Activated naive CD8-positive, alpha-beta T cell treated with anti-CD3 and anti-CD28 coated beads for 36 hours (primary cell): ENCODE measurements at regions not wholly inside any gene's neighbourhood (a gene's known extent, or its start where the extent isn't known, plus 50 kb on each side); places are given as distances from the start of the nearest gene placed in this dataset.

Experiments used
- DNase-seq: peaks from one replicate; pipeline ENCODE4 v3.0.0; 2021
- H3K27ac Mint-ChIP-seq: one replicate; pipeline ENCODE4 v1.8.0; 2022; ENCODE audit warnings: mild to moderate bottlenecking, moderate library complexity, mixed read lengths
- H3K27me3 Mint-ChIP-seq: one replicate; pipeline ENCODE4 v1.8.0; 2022; ENCODE audit warnings: mild to moderate bottlenecking, mixed read lengths
- H3K36me3 Mint-ChIP-seq: one replicate; pipeline ENCODE4 v1.8.0; 2021; ENCODE audit warnings: mild to moderate bottlenecking, mixed read lengths
- H3K4me1 Mint-ChIP-seq: one replicate; pipeline ENCODE4 v1.8.0; 2021; ENCODE audit warnings: mixed read lengths
- H3K4me3 Mint-ChIP-seq: one replicate; pipeline ENCODE4 v1.8.0; 2022; ENCODE audit warnings: mild to moderate bottlenecking, moderate library complexity, mixed read lengths
- H3K9me3 Mint-ChIP-seq: one replicate; pipeline ENCODE4 v1.8.0; 2022; ENCODE audit warnings: mixed read lengths

DNA sequence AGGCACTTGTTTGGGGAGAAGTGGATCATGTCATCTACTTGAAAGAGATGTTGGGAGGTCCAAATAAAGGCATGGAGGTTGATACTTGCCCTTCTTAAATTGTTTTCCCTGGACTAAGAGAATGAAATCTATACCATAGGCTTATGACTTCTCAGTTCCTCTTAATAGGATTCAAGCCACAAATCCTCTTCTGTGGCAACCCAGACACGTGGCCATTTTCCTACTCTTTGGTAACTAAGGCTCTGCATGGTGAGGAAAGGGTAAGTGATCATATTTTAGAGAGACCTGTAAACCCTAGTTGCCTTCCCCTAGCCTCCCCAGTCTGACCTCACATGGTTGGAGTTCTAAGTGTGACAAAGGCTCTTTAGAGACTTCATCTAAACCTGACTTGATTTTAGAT, 72.9 kb upstream of the CD44 start:
- peaks cover 28% of the 10 kb centered on the region for H3K9me3 Mint-ChIP-seq
- H3K36me3 Mint-ChIP-seq = peaks cover 32% of the 10 kb centered on the region
- no peak for DNase-seq
- H3K27me3 Mint-ChIP-seq = no peaks in the 10 kb centered on the region
- H3K4me1 Mint-ChIP-seq = peaks cover 34% of the 10 kb centered on the region
- peak overlapping the region; percentile 43 for H3K27ac Mint-ChIP-seq
- H3K4me3 Mint-ChIP-seq = no peak overlapping the region

DNA sequence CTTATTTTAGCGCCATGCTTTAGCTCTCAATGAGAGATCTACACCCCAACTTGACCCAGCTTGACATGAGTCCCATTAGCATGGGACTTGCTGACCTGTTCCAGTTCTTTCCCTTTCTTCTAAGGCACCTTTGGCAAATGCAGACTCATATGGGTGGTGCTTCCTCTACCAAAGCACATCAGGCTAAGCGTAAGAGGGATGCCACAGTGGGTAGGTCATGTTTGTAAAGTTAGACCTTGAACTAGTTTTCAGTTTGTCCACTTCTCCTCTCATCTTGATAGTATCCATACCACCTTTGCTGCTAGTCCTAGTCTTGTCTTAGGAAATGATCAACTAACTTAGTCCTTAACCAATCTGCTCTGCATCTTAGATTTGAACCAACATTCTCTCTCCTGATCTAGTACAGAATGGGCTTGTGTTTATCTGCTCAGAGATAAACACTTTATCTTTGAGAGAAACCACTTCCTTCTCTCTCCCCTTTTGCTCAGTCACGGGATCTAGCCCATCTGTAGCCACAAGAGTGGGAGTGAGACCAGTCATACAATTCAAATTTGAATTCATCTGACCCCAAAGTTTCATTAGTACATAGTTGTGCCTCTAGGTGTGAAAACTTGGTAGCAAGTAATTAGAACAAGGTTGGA, 72.1 kb upstream of the CD44 start:
- Mint-ChIP-seq H3K4me1 (peaks cover 32% of the 10 kb centered on the region), H3K27ac (peak overlapping the region; percentile 43), H3K27me3 (no peaks in the 10 kb centered on the region), H3K9me3 (peaks cover 29% of the 10 kb centered on the region), H3K36me3 (peaks cover 32% of the 10 kb centered on the region), H3K4me3 (no peak overlapping the region)
- peak; percentile 46 for DNase-seq

DNA sequence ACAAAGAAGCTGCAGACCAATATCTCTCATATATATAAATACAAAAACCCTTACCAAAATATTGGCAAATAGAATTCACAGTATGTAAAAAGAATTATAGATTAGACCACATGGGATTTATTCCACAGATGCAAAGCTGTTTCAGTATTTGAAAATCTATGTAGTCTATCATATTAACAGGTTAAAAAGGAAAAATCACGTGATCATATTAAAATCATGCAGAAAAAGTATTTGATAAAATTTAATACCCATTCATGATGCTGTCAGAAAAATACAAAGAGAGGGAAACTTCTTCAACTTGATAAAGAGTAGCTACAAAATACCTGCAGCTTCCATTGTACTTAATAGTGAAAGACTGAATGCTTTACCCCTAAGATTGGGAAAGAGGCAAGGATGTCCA, 67.2 kb upstream of the CD44 start:
- Mint-ChIP-seq H3K27me3 (no peaks in the 10 kb centered on the region), H3K4me3 (no peak overlapping the region), H3K4me1 (peaks cover 43% of the 10 kb centered on the region), H3K27ac (no peak overlapping the region), H3K9me3 (peaks cover 34% of the 10 kb centered on the region), H3K36me3 (peaks cover 42% of the 10 kb centered on the region)
- DNase-seq = no peak

GRCh38 chr11:35073691-35074419, 65.1 kb upstream of the CD44 start:
- no peaks in the 10 kb centered on the region for H3K27me3 Mint-ChIP-seq
- H3K27ac Mint-ChIP-seq = peak overlapping the region; percentile 76
- H3K4me1 Mint-ChIP-seq = peaks cover 51% of the 10 kb centered on the region
- DNase-seq = peak; percentile 25
- H3K4me3 Mint-ChIP-seq = no peak overlapping the region
- H3K9me3 Mint-ChIP-seq = peaks cover 34% of the 10 kb centered on the region
- H3K36me3 Mint-ChIP-seq = peaks cover 38% of the 10 kb centered on the region

DNA sequence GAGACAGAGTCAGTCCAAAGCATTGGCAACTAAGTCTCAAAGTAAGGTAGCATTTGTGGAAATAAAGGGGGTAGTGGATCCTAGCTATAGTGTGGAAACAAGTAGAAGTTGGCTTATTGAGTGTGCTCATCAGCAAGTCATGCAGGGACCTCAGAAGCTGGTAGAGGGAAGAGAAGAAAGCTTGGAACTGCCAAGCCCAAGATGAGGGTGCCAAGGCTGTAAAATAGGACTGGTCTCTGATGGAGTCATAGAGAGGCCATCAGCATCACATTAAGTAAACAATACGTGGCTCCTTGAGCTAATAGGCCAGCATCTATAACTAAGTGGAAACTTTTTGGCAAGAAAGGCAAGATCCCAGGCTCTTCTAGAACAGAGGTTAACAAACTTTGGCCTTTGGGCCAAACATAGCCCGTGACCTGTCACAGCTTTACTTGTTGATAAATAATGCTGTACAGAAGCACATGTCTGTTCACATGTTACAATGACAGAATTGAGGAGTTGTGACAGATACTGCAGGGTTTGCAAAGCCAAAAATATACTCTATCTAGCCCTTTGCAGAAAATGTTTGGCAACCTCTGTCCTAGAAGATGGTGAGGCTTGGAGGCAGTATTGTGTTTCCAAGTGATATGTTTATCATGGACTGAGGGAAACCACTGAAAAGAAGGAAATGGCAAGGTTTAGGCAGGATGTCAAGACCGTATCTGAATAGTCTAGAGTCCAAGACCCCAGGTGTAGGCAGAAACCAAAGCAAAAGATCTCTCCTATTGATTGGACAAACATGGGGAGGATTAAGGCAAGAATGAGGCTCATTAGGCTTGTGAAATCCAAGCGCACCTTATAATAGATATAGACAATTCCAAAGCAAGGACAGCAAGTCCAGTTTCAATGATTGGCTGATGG, 62.5 kb upstream of the CD44 start:
- Mint-ChIP-seq H3K9me3 (peaks cover 24% of the 10 kb centered on the region), H3K36me3 (peaks cover 33% of the 10 kb centered on the region), H3K27ac (peak overlapping the region; percentile 64), H3K4me3 (no peak overlapping the region), H3K4me1 (peaks cover 67% of the 10 kb centered on the region), H3K27me3 (no peaks in the 10 kb centered on the region)
- DNase-seq = no peak

DNA sequence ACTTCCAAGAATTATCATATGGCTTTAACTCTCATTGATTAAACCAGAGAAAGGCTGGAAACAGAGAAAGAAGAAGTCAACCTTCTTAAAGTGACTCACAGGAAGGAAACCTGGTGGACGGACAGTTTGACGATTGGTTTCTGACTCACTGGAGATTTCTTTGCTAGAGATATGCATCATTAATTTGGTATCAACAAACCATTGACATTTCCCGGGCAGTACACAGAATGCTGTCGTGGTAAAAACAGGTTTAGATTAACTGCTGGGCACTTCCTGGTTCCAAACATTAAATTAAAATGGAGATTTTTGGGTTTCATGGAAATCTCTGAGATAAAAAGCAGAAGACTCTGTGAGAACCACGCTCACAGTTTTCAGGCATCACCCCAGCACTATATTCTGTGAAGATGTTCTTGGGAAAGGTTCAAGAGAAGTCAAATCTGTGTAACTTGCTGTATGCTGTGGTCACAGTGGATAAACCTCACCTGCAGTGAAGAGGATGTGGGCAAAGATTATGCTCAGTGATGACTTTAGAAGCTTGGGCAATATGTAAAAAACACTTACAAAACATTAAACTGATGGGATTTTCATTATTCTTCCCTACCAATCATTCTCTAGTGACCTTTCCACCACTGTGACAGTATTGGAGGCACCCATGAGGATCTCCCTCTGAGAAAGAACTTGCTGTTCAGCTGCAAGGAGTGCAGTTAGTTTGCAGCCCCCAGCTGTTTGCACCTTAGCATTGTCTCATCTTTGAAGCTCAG, 61.1 kb upstream of the CD44 start:
- Mint-ChIP-seq H3K36me3 (peaks cover 32% of the 10 kb centered on the region), H3K27ac (peak overlapping the region; percentile 96), H3K4me3 (peak overlapping the region; percentile 52), H3K4me1 (peaks cover 70% of the 10 kb centered on the region), H3K27me3 (no peaks in the 10 kb centered on the region), H3K9me3 (peaks cover 25% of the 10 kb centered on the region)
- peak; percentile 46 for DNase-seq

DNA sequence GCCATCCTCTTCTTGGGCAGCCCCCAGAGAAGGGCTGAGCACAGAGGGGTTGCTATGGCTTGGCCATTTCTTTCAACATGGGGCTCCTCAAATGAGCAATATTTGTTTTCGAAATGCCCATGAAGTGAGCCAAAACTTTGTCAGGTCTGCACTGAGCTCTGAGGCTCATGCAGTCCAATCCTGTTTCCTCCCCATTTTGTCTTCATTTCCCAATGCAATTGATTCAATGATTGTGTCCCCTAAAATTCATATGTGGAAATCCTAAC, 60.6 kb upstream of the CD44 start:
- Mint-ChIP-seq H3K4me1 (peaks cover 73% of the 10 kb centered on the region), H3K27me3 (no peaks in the 10 kb centered on the region), H3K27ac (peak overlapping the region; percentile 96), H3K36me3 (peaks cover 32% of the 10 kb centered on the region), H3K9me3 (peaks cover 25% of the 10 kb centered on the region), H3K4me3 (no peak overlapping the region)
- no peak for DNase-seq

DNA sequence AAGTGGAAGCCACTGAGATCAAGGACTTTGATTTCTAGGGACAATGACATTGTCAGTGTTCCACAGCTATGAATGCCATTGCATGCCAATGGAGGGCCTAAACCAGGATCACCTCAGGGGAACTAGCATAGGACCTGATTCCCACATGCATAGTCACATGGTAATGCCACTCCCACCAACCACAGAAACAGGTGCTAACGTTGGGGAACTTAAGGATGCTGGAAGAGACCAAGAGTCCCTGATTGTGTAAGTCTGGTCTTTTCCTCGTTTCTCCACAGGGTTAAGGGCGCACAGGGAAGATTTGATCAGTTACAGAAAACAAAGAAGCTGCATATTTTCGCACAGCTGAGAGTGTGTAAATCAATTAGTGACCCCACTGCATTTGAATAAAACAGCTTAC, 59.4 kb upstream of the CD44 start:
- Mint-ChIP-seq H3K27ac (no peak overlapping the region), H3K4me1 (peaks cover 81% of the 10 kb centered on the region), H3K36me3 (peaks cover 23% of the 10 kb centered on the region), H3K27me3 (no peaks in the 10 kb centered on the region), H3K9me3 (peaks cover 17% of the 10 kb centered on the region), H3K4me3 (no peak overlapping the region)
- no peak for DNase-seq

GRCh38 chr11:35082321-35083180, 56.4 kb upstream of the CD44 start:
- H3K27me3 Mint-ChIP-seq = no peaks in the 10 kb centered on the region
- H3K9me3 Mint-ChIP-seq = peaks cover 13% of the 10 kb centered on the region
- peak overlapping the region; percentile 69 for H3K4me3 Mint-ChIP-seq
- DNase-seq = peak; percentile 87
- peaks cover 90% of the 10 kb centered on the region for H3K4me1 Mint-ChIP-seq
- peaks cover 17% of the 10 kb centered on the region for H3K36me3 Mint-ChIP-seq
- peak overlapping the region; percentile 94 for H3K27ac Mint-ChIP-seq

DNA sequence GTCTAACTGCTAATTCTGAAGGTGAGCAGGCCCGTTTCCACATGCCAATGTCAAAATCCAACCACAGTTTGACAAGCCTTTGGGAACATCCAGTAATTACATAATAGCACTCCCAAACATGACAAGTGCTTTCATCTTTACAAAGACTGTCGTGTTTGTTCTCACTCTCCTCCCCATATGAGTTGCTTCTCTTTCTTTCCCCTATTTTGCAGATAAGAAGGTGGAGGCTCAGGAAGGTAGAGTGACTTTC, 55.9 kb upstream of the CD44 start:
- H3K4me1 Mint-ChIP-seq = peaks cover 90% of the 10 kb centered on the region
- H3K4me3 Mint-ChIP-seq = peak overlapping the region; percentile 71
- peaks cover 17% of the 10 kb centered on the region for H3K36me3 Mint-ChIP-seq

DNA sequence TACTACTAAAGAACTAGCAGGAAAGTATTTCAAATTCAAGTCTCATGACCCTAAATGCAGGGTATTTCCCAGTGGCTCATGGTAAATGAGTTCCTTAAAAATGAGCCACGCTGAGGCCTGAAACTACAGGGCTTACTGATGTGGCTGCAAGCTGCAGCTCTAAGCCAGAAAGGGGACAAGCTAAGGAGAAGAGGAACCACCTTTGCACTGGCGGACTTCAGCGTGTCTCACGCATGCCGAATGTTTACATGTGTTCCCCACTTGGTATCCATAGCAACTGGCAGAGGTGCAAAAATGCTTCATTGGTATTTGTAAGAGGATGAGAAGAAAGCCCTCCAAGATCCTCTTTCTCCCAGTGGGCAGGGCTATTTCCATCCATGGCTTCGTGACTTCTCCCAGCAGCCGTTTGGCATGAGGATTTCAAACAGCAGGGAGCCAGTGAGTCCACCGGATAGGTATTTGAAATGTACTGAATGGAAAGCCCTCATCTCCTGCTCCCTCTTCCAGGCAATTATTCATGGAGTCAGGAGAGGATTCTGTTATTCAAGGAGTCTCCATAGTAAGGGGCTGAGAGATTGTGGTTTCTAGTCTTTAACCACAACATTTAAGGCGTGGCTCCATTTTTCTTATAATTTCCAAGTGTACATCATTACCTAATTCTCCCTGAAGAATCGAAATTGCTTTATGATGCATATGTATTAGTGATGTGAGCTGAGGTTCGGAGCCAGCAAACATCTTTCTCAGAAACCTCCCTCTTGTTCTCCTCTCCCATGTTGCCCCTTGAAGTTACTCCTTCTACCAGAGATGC, 55.3 kb upstream of the CD44 start:
- Mint-ChIP-seq H3K9me3 (peaks cover 14% of the 10 kb centered on the region), H3K27me3 (no peaks in the 10 kb centered on the region), H3K36me3 (peaks cover 17% of the 10 kb centered on the region), H3K27ac (peak overlapping the region; percentile 94), H3K4me1 (peaks cover 90% of the 10 kb centered on the region), H3K4me3 (peak overlapping the region; percentile 71)
- peak; percentile 79 for DNase-seq

More for the DNA sequence above, 55.9 kb upstream of the CD44 start:
- DNase-seq = no peak
- Mint-ChIP-seq H3K9me3 (peaks cover 13% of the 10 kb centered on the region), H3K27me3 (no peaks in the 10 kb centered on the region), H3K27ac (peak overlapping the region; percentile 94)

DNA sequence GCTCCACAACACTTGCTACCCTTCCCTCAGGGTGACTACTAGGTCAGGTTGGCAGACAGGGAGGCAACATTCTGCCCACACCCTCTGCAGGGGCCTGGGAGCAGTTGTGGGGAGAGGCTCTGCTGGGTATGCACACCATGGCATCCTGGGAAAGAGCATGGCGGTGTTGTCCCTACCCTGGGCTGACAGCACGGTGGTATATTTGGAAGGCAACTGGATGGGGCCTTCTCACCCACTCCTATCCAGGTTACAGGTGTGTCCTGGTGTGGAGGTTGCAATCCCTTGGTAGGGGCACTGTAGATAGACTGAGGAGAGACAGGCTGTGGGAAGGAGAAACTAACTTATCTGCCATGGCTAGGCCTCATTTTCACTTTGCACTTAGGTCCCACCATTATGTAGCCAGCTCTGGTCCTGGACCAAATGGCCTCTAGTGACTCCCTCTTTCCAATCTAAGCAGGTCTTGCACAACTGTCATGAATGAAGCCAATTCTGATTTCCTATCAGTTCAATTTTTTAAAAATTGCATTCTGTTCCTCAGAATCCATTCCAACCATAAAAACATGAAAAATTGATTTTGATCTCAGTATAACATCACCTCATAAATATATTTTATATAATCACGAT, 54.0 kb upstream of the CD44 start:
- Mint-ChIP-seq H3K27me3 (no peaks in the 10 kb centered on the region), H3K9me3 (peaks cover 10% of the 10 kb centered on the region), H3K36me3 (peaks cover 12% of the 10 kb centered on the region)

GRCh38 chr11:35085531-35086165, 53.3 kb upstream of the CD44 start:
- no peak overlapping the region for H3K27ac Mint-ChIP-seq

More for the DNA sequence above, 54.0 kb upstream of the CD44 start:
- Mint-ChIP-seq H3K4me1 (peaks cover 82% of the 10 kb centered on the region), H3K27ac (no peak overlapping the region), H3K4me3 (no peak overlapping the region)
- DNase-seq = no peak

More at GRCh38 chr11:35085531-35086165, 53.3 kb upstream of the CD44 start:
- no peak for DNase-seq
- Mint-ChIP-seq H3K4me1 (peaks cover 78% of the 10 kb centered on the region), H3K27me3 (no peaks in the 10 kb centered on the region), H3K9me3 (peaks cover 8% of the 10 kb centered on the region), H3K4me3 (no peak overlapping the region), H3K36me3 (peaks cover 7% of the 10 kb centered on the region)
